GM12878 (cell line): ENCODE measurements at regions not wholly inside any gene's neighbourhood (a gene's known extent, or its start where the extent isn't known, plus 50 kb on each side); places are given as distances from the start of the nearest gene placed in this dataset.
"Not testable (repeated sequence)": the region's sequence is repeated elsewhere in the genome, so short reads cannot be mapped to it uniquely, and the experiment has no call there.

Experiments
- ATAC-seq: fragments of 200-7000 bp; cut with Tn5 transposase; 3 replicates; pipeline ENCODE4 v1.9.1; 2020; ENCODE audit warnings: mild to moderate bottlenecking, moderate library complexity
- BruUV-seq: library from RNA; stranded (reverse); fragments of 400-500 nt; replicated peaks from 2 replicates; lab custom pipeline; 2021; lab: Mats Ljungman, UMichigan
- CTCF ChIA-PET: fragments of 300-600 bp; sonication (Branson Sonifier 250); formaldehyde crosslinking; extraction: SDS; loops from one replicate; lab custom pipeline; 2021; ENCODE audit warnings: inconsistent platforms; lab: Yijun Ruan, JAX
- POLR2A ChIA-PET: fragments of 350-600 bp; formaldehyde crosslinking; extraction: SDS; loops from one replicate; lab custom pipeline; 2021; ENCODE audit warnings: inconsistent platforms; lab: Charles Lee
- RAD21 ChIA-PET: fragments of 300-600 bp; sonication (Branson Sonifier 250); formaldehyde crosslinking; loops from one replicate; lab custom pipeline; 2023; ENCODE audit warnings: antibody characterized with exemption; ENCODE audit not compliant: unreplicated experiment; lab: Charles Lee
- SMC1A ChIA-PET: fragments of 300-600 bp; sonication (Branson Sonifier 250); formaldehyde crosslinking; loops from one replicate; lab custom pipeline; 2023; ENCODE audit not compliant: unreplicated experiment, uncharacterized antibody; lab: Charles Lee
- DNase-seq: peaks from one replicate; pipeline ENCODE4 v3.0.0-alpha.2; 2011; ENCODE audit warnings: low read depth, low spot score
- FAIRE-seq: peaks from 3 replicates; lab custom pipeline; 2011; peaks lifted over from hg19 to GRCh38; lab: Jason Lieb, UNC
- H2AFZ ChIP-seq: 2 replicates; pipeline ENCODE4 v1.6.0; 2011; ENCODE audit warnings: low read depth, low read length, control low read depth; ENCODE audit not compliant: control insufficient read depth
- H3K27ac ChIP-seq: 2 replicates; pipeline ENCODE4 v1.5.1; 2011; ENCODE audit warnings: control low read depth; ENCODE audit not compliant: control insufficient read depth, insufficient read depth
- H3K27me3 ChIP-seq, 2 experiments: replicated peaks in 1 of 2; 2 replicates each; pipeline versions ENCODE4 v1.6.0 to v1.6.1; 2011; ENCODE audit warnings: low read length in 1 of 2; ENCODE audit not compliant: control insufficient read depth in 2 of 2, insufficient read depth in 2 of 2
- H3K36me3 ChIP-seq, 2 experiments: 2 replicates each; pipeline ENCODE4 v1.5.1; 2011; ENCODE audit warnings: low read length in 1 of 2; ENCODE audit not compliant: control insufficient read depth in 2 of 2, insufficient read depth in 2 of 2
- H3K4me1 ChIP-seq: 2 replicates; pipeline ENCODE4 v1.6.1; 2011; ENCODE audit warnings: mild to moderate bottlenecking, low read length, moderate library complexity, mixed read lengths; ENCODE audit not compliant: control insufficient read depth, insufficient read depth
- H3K4me2 ChIP-seq: 2 replicates; pipeline ENCODE4 v1.6.0; 2011; ENCODE audit warnings: control low read depth; ENCODE audit not compliant: control insufficient read depth, insufficient read depth
- H3K4me3 ChIP-seq: fragments of 200-600 bp; sonication (generic); 2 replicates; pipeline ENCODE4 v1.5.1; 2016
- H3K79me2 ChIP-seq: 2 replicates; pipeline ENCODE4 v1.6.0; 2011; ENCODE audit warnings: low read length; ENCODE audit not compliant: control insufficient read depth, insufficient read depth
- H3K9ac ChIP-seq: 2 replicates; pipeline ENCODE4 v1.8.0; 2011; ENCODE audit warnings: low read length, control low read depth, mixed read lengths; ENCODE audit not compliant: control insufficient read depth, insufficient read depth
- H3K9me3 ChIP-seq: replicated peaks from 3 replicates; pipeline ENCODE4 v1.5.1; 2011; ENCODE audit warnings: mild to moderate bottlenecking, low read length; ENCODE audit not compliant: control insufficient read depth, insufficient read depth
- H4K20me1 ChIP-seq: 2 replicates; pipeline ENCODE4 v1.6.0; 2011; ENCODE audit not compliant: control insufficient read depth, insufficient read depth
- WGBS: methylation state at CpG from one replicate; pipeline ENCODE4 v1.1.6; 2016; ENCODE audit warnings: low lambda C conversion rate; ENCODE audit not compliant: insufficient replicate concordance, insufficient coverage; ENCODE audit errors: missing lambda C conversion rate; 5-methylcytosine and 5-hydroxymethylcytosine counted together
- in situ Hi-C: fragments of 300-500 bp; cut with MboI; formaldehyde crosslinking; loops from 9 replicates; pipeline ENCODE4 v1.14.3; 2018; ENCODE audit warnings: mixed read lengths
- intact Hi-C: fragments of 100-400 bp; cut with micrococcal nuclease; formaldehyde crosslinking; loops from one replicate; pipeline ENCODE4 v1.14.2; 2022; ENCODE audit not compliant: unreplicated experiment

GRCh38 chr3:195988764-195989163 is 80.4 kb upstream of the TNK2 start:
- RAD21 ChIA-PET, in situ Hi-C loops, H3K9me3 ChIP-seq, H3K9ac ChIP-seq, H3K79me2 ChIP-seq, FAIRE-seq, H3K27ac ChIP-seq, H2AFZ ChIP-seq, POLR2A ChIA-PET, SMC1A ChIA-PET, H3K27me3 ChIP-seq, H3K36me3 ChIP-seq, DNase-seq, H3K4me1 ChIP-seq, H4K20me1 ChIP-seq, intact Hi-C loops, H3K4me2 ChIP-seq, BruUV-seq: not testable (repeated sequence)
- ATAC-seq: peak; percentile 23
- peak overlapping the region; percentile 63; the same call in 1 of the 2 replicates for H3K4me3 ChIP-seq
- CTCF ChIA-PET: interaction anchor here (0.5 kb wide), 1 partner anchor 1234 kb away, joined by 3 read pairs; no protein-coding TSS in a partner anchor
- 16% methylated on average over 7 of the region's 7 CpGs for WGBS

GRCh38 chr3:195987001-195987400 is 78.7 kb upstream of the TNK2 start:
- CTCF ChIA-PET, H3K4me2 ChIP-seq, in situ Hi-C loops, H3K4me1 ChIP-seq, ATAC-seq, H3K79me2 ChIP-seq, H2AFZ ChIP-seq, FAIRE-seq, H3K9ac ChIP-seq, H3K36me3 ChIP-seq, RAD21 ChIA-PET, H3K27ac ChIP-seq, DNase-seq, H3K4me3 ChIP-seq, intact Hi-C loops, POLR2A ChIA-PET, H3K9me3 ChIP-seq, SMC1A ChIA-PET, BruUV-seq, H3K27me3 ChIP-seq, H4K20me1 ChIP-seq: not testable (repeated sequence)
- WGBS: 87% methylated on average over 5 of the region's 8 CpGs

GRCh38 chr3:195986576-195986975 is 78.2 kb upstream of the TNK2 start:
- DNase-seq, H3K9ac ChIP-seq, intact Hi-C loops, BruUV-seq, H3K36me3 ChIP-seq, POLR2A ChIA-PET, SMC1A ChIA-PET, FAIRE-seq, CTCF ChIA-PET, H3K9me3 ChIP-seq, H3K27ac ChIP-seq, H2AFZ ChIP-seq, H3K27me3 ChIP-seq, ATAC-seq, H3K4me3 ChIP-seq, H3K4me2 ChIP-seq, in situ Hi-C loops, H3K4me1 ChIP-seq, H3K79me2 ChIP-seq, H4K20me1 ChIP-seq, RAD21 ChIA-PET: not testable (repeated sequence)
- 13% methylated on average over 1 of the region's 4 CpGs for WGBS

GRCh38 chr3:195985348-195985920 is 77.1 kb upstream of the TNK2 start:
- POLR2A ChIA-PET, CTCF ChIA-PET, RAD21 ChIA-PET, H3K9me3 ChIP-seq, H3K27me3 ChIP-seq, in situ Hi-C loops, ATAC-seq, H3K27ac ChIP-seq, SMC1A ChIA-PET, H4K20me1 ChIP-seq, H3K36me3 ChIP-seq, H3K4me2 ChIP-seq, FAIRE-seq, H3K79me2 ChIP-seq, BruUV-seq, DNase-seq, H3K4me1 ChIP-seq, H3K9ac ChIP-seq, H2AFZ ChIP-seq, H3K4me3 ChIP-seq, intact Hi-C loops: not testable (repeated sequence)
- WGBS: over 99% methylated on average over 11 of the region's 11 CpGs
